OCI-LY7 (cell line): ENCODE measurements at regions not wholly inside any gene's neighbourhood (a gene's known extent, or its start where the extent isn't known, plus 50 kb on each side); places are given as distances from the start of the nearest gene placed in this dataset.

ENCODE experiments used
- EZH2phosphoT487 ChIP-seq: fragments of 200-600 bp; sonication (generic); IDR thresholded peaks from 2 replicates; pipeline ENCODE4 v1.6.1; 2018; ENCODE audit warnings: low read depth, borderline replicate concordance, mild to moderate bottlenecking, mixed run types, antibody characterized with exemption, low read length, moderate library complexity, mixed read lengths
- TF ChIP-seq, protein P1 (sequence below): fragments of 200-600 bp; sonication (generic); conservative IDR thresholded peaks from 2 replicates; pipeline ENCODE4 v1.5.1; 2014; ENCODE audit warnings: mild to moderate bottlenecking, antibody characterized with exemption, low read length, moderate library complexity, mixed read lengths

DNA sequence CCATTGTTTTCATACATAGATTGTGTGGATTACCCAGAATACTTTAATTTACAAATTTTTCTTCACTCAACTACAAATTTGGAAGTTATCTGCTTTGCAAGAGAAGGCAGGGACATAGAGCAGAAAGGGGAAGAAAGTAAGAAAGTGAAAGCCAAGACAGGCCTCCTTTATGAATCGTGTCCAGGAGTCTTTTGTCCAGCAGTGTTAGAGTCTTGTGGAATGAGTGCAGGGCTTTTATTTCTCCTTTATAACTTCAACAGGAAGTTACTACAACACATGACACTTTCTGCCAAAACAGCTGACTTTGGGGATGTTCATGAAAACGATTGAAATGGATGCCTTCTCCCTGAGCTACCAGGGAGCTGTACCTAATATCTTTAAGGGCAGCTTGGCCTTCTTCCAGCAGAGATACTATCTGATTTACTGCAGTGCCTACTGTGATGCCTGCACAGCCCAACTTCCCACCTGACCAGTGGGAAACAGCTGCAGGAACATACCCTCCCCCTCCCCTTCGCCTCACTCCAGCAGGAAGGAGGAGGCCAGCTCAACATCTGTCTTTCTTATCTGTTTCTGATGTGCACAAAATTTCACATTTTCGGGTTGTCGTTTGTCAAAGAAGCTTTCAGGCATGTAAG is 557.7 kb upstream of the SLIT2 start:
- TF ChIP-seq, protein P1, sequence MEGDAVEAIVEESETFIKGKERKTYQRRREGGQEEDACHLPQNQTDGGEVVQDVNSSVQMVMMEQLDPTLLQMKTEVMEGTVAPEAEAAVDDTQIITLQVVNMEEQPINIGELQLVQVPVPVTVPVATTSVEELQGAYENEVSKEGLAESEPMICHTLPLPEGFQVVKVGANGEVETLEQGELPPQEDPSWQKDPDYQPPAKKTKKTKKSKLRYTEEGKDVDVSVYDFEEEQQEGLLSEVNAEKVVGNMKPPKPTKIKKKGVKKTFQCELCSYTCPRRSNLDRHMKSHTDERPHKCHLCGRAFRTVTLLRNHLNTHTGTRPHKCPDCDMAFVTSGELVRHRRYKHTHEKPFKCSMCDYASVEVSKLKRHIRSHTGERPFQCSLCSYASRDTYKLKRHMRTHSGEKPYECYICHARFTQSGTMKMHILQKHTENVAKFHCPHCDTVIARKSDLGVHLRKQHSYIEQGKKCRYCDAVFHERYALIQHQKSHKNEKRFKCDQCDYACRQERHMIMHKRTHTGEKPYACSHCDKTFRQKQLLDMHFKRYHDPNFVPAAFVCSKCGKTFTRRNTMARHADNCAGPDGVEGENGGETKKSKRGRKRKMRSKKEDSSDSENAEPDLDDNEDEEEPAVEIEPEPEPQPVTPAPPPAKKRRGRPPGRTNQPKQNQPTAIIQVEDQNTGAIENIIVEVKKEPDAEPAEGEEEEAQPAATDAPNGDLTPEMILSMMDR = no peak
- TF ChIP-seq EZH2phosphoT487 = no peak
